AG20443 (cell line): ENCODE measurements at regions not wholly inside any gene's neighbourhood (a gene's known extent, or its start where the extent isn't known, plus 50 kb on each side); places are given as distances from the start of the nearest gene placed in this dataset.
"Not testable (repeated sequence)": the region's sequence is repeated elsewhere in the genome, so short reads cannot be mapped to it uniquely, and the experiment has no call there.

Source experiments
- DNase-seq: peaks from one replicate; pipeline ENCODE4 v3.0.0; 2012; ENCODE audit warnings: low spot score, mixed read lengths

DNA sequence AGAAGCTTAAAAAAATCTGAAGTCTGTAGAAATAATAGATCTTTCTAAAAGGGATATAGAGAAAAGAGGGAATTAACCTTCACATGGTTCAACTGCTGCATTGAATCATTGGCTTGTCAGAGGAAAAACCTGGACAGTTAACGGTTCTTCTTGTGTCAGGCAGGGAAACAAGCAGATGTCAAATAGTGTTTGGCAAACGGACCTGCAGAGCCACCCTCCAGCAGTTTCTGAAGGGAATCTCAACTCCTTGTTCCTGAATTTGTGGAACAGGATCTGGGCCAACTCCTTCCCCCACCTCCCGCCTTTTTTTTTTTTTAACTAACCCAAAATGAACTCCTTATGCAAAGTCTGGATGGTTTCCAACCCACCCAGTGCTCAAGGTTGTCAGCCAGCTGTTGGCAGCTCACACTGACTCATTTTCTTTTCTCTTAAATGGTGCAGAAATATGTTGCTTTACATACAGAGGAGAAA lies 187.3 kb downstream of the CAND1 start:
- peak; percentile 42 for DNase-seq

DNA sequence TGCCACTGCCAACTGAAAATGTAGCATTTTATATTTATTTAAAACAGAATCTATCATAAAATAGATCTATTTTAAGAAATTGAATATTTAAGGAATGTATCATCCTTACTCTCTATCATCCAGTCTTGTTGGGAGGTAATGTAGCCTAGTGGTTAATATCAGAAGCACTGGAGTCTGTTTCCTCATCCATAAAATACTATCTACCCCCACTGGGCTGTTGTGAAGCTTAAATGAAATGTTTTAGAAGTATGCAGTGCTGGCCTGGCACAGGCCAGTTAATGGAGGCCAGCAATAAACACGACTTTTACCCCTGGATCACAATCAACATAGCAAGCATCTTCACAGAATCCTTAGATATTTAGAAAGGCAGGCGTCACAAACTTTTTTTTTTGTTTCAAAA lies 188.0 kb downstream of the CAND1 start:
- DNase-seq: no peak

DNA sequence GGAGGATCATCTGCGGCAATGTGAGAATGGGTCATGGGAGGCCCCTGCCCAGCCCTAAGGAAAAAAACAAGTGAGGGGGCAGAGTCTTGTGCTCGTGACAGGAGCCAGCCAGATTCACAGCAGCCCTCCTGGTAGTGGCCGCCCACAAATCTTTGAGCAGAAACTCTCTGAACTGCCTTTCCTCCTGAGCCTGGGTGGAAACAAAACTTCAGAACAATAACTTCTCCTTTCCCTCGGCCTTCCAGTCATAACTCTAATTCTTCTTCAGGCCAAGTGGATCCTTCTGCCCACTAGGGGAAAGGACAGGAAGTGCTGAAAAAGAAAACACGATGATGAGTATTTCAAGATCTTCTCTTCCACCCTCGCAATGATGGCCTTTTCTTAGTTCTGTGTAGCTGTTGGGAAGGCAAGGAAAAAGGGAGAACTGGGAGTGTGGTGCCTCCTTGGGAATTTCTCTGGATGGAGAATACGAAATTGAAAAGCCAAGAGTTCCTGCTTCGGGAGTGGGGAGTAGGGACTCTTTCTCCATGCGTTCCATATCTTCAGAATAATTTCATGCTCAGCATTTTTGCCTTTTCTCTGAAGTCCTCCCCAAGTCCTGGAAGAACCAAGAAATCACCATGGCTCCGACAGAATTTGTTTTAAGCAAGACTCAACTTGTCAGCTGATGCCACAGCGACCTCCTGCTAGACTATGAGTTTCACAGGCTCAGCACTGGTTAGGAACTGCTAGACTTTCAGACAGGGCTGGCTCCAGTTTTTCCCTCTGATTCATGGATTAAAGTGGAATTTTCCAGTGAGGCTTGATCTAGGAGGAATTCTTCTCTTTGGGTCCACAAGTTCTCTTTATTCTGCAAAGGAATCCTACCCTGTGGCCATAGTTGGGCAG lies 188.9 kb downstream of the CAND1 start:
- peak; percentile 69 for DNase-seq

DNA sequence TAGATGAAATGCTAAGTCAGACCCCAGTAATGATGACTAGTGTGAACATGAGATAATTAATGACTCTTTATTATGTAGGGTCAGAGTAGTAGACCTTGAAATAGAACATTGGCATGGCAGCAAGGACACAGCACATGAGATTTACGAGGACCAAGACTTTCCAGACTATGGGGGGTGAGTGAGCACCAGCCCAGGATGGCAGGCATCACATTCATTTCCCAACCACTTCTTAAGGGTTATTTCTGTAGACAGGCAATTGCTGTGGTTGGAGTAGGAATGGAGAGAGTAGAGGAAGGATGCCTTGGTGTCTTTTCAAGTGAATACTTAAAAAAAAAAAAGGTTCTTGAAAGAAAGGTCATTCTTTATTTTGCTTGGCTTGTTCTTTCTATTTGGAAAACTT lies 189.4 kb upstream of the DYRK2 start:
- DNase-seq: no peak

DNA sequence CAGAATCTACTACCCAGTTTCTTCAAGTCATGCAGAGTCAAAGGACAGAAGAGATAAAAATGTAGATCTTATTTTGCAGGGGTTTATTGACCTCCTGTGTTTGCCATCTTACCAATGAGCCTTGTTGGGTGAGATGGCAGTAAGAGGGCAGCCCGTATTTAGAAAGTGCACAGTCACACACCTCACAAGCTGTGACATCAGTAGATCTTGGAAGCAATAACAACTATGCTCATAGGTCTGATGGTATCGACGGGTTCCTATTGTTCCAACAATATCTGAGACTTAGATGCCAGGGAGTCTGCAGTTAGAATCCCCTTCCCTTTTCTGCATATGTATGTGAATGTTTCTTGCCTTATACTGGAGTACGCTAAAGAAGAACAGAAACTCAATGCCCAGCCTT lies 189.0 kb upstream of the DYRK2 start:
- DNase-seq: no peak

DNA sequence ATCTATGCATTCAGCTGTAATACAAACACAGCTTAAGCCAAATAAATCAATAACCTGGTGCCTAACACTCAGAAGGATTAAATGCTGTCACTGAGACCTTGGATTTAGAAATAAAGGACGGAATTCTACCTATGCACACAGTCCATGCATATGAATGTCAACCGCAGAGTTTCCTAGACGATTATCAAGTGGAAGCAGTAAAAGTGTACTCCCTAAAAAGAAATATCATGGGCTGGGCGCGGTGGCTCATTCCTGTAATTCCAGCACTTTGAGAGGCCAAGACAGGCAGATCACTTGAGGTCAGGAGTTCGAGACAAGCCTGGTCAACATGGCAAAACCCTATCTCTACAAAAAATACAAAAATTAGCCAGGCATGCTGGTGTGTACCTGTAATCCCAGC lies 188.2 kb upstream of the DYRK2 start:
- DNase-seq: no peak

DNA sequence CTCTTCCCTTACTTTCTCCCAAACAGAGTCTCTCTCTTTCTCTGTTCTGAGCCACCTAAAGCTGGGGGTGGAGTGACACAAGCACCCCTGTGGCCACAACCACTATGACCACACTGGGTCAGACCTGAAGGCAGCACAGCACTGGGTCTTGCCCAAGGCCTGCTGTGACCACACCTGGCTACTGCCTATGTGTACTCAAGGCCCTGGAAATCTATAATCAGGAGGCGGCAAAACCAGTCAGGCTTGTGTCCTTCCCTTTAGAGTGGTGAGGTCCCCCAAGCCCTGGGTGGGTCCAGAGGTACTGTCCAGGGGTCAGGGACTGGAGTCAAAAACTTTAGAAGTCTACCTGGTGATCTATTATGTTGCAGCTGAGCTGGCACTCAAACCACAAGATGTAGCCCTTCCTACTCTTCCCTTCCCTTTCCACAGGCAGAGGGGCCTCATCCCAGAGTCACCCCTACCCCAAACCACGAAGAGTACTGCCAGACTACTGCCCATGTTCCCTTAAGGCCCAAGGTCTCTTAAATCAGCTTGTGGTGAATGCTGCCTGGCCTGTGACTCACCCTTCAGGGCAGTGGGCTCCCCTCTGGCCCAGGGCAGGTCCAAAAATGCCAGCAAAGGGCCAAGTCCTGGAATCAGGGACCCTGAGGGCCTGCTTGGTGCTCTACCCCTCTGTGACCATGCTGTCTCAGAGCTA lies 179.8 kb upstream of the DYRK2 start:
- no peak for DNase-seq

DNA sequence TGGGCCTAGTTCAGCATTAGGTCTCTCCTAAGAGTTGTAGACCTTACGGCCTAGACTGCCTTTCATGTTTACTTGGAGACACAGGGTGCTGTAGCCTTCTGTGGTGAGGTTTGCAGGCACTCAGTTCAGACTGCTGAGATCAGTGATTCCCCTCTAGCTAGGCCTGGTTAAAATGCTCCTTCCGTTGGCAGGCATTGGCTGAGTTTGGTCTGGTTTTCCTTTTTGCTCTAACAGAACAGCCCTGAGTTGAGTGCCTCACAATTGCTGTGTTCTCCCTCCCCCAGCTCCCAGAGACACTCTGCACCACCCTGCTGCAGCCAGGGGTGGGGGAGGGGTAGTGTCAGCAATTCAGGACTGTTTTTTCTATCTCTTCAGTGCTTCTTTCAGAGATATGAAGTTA lies 178.9 kb upstream of the DYRK2 start:
- no peak for DNase-seq

DNA sequence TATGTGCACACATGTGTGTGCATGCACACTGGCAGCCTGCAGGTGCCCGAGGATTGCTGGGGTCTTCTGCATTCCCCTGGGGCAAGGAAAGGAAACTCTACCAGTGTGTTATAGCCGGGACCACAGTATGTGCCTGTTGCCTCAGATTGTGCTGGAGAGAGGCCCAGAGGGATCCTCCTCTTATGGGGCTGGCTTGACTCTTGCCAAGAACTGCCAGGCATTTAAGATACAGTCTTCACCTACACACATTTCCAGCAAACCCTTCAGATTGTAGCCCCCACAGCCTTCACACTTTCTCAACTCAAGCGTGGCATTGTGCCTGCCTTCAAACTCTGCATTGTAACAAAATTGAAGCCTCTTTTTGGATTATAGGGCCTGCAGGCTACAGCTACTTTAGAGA lies 176.7 kb upstream of the DYRK2 start:
- DNase-seq: no peak

DNA sequence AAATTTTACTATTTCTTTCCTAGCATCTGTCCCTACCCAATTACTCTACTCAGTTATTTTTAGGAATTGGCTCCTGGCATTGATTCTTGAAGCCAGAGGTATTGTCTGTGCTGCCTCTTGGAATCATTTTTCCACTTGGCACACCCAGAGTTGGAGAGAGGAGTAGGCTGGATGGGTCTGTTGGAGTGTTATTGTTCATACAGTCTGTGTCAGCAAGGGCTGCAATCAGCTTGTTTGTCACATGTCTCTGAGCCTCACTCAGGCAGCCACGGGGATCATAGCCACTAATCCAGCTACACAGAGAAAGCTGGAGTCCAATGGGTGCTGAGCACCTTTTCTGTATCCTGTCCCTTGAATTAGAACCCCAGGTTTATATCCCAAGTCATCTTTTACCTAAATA lies 176.0 kb upstream of the DYRK2 start:
- no peak for DNase-seq

DNA sequence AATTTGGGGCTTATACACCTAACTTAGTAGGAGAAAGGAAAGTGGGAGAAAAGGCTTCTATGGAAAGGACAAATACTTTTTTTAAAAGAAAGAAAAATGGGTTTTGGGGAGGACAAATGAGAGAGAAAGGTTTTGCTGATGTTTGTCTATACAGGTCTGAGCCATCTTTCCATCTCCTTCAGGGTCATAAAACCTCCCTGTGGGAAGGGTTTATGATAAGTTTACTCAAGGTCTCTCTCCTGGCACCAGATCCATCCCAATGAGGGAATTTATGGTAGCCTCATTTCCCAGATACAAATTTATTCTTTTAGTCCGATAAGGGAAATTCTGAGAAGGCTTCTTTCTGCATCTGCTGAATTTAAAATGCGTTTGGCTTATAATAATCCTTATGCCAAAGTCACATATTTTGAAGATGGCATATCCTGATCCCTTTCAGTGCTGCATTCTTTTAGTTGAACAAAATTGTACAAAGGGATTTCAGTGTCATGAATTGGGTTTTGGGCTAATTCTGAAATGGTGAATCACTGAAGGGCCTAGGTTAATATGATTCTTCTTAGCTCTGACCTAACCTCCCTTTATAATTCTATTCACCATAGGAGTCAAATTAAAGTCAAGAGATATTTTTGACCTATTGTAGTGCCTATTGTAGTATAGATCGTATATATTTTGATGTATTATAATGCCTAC lies 173.5 kb upstream of the DYRK2 start:
- DNase-seq: no peak

DNA sequence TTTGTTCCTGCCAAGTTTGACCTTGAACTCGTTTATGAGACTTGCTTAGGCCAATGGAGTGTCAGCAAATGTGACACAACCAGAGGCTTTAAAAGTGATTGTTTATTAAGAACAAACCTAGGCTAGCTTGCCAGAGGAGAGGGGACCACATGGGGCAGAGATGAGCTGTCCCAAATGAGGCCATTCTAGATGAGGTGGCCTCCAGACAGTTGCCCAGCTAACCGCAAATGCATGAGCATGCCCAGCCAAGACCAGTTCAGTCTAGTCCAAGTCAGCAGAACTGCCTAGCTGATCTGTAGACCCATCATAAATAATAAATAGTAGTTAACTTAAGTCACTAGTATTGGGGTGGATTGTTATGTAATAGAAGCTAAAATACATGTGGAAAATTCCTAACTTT lies 172.8 kb upstream of the DYRK2 start:
- peak; percentile 53 for DNase-seq

DNA sequence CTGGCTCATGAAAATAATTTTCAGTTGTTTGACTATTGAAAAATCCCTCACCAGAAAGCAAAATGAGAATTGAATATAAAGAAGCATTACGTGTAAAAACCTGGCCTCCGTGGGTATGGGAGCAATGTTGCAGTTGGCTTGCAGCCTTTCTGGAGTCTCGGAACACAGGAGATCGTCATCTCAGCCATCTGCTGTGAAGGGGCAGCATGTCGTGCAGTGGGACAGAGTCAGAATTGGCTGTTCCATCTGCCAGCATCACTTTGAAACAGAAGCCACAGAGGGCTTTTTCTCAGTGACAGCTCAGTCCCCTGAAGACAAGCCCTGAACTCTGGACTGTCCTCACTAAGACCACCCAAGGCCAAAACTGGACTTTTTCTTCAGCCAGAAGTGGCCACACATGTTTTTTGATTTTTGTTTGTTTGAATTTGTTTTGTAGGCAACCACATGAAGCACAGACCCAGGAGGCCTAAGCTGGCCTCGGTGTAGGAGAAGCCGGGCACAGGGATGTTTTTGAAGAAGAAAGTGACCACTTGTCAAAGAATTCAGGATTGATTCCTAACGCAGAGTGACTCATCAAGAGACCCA lies 170.8 kb upstream of the DYRK2 start:
- DNase-seq: no peak

DNA sequence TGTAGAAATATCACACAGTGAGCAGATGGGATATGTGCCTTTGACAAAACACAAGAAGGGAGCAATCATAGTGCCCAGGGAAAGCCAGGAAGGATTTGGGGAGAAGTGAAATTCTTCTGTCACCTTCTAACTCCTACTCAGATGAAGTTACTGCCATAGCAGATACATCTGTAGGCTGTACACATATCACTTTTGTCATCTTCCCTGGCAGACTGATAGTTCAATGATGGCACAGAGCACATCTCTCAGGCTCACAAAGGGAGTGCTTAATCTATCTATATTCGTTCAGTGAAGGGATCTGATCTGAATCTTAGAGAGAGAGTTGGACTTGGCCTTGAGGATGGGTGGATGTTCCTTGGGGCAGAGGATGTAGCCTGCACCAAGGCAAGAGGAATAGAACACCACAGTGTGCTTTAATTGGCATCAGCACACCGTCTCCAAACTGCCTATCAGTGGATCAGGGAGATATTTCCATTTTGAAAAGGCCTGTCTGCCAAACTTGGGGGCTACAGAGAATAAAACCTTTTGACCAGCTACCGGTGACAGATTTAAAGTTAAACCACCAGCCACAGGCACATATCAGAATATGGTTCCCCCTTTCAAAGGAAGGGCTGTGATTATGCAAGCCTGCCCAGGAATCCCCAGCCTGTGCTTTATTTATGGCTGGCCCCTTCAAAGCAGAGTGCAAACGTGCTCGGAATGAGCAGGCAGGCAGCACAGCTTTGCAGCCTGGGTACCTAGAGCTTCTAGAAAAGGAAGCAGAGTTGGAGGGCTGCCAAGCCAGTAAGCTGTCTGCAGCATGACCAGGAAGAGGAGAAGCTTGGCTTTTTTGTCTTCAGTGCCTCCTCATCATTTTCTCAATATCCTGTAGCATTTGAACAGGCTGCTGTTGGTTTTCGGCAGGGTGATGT lies 165.5 kb upstream of the DYRK2 start:
- peak; percentile 23 for DNase-seq

DNA sequence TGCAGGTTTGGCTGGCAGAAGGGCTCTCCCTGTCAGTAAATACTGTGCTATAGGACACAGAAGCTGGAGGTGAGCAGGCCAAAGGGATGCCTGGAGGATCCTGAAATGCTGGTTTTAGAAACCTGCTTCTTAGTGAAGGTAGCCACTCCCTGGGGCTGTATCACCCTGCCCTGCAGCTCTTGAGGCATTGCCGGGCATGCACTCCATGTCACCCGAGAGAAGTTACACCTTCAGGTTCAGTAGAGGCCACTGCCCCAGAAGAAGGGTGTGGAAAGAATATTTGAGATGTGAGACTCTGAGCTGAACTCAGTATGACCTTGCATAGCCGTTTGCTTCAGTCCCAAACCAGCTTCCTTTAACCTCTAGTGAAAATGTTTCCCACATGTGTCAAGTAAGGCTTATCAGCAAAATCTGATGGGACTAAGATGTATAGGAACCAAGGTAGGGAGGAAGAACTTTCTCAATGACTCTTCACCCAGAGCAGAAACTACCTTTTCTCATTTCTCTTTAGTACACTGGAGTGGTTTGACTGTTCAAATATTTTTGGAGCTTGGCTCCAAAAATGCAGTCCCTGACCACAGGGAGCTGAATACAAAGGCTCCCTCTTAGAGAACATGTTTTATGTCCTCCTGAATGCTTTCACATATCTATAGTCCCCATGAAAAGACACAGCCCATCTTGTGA lies 164.5 kb upstream of the DYRK2 start:
- no peak for DNase-seq

DNA sequence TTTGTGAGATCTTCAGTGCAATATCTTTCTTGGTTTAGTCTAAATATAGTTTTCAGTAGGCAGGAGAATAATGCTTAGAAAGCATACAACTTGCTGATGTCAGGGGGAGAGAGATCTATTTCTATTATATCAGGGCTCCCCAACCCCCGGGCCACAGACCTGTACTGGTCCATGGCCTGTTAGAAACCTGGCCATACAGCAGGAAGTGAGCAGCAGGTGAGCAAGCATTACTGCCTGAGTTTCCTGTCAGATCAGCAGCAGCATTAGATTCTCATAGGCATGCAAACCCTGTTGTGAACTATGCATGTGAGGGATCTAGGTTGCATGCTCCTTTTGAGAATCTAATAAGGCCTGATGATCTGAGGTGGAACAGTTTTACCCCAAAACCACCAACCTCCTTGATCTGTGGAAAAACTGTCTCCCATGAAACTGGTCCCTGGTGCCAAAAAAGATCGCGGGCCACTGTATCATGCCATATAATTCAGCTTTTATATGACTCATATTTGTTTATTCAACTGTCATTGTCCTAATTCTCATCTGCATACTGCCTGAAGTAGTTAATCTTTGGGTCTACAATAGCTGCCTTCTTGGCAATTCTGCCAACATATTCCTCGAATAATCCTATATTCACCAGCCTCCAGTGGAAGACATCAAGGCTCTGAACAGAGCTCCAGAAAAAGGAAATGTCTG lies 163.6 kb upstream of the DYRK2 start:
- no peak for DNase-seq

DNA sequence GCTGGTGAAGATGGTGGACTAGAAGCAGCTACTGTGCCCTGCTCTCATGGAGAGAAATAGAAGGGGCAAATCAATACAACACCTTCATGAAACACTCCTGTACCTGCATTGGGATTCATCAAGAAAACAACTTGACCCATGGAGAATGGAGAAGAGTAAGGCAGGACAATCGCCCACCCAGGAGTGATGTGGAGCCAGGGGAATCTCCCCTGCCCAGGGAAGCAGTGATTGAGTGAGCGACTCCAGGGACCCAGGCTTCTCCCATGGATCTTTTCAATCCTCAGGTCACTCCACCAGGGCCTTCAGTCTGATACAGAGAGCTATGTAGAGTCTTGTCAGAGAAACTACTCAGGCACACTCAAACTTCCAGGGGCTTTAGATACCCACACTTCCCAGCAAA lies 161.9 kb upstream of the DYRK2 start:
- DNase-seq: no peak

DNA sequence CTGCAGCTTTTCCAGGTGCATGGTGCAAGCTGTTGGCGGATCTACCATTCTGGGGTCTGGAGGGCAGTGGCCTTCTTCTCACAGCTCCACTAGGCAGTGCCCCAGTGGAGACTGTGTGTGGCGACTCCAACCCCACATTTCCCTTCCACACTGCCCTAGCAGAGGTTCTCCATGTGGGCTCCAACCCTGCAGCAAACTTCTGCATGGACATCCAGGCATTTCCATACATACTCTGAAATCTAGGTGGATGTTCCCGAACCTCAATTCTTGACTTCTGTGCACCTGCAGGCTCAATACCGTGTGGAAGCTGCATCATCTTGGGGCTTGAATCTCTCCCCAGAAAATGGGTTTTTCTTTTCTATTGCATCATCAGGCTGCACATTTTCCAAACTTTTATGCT lies 160.2 kb upstream of the DYRK2 start:
- not testable (repeated sequence) for DNase-seq

DNA sequence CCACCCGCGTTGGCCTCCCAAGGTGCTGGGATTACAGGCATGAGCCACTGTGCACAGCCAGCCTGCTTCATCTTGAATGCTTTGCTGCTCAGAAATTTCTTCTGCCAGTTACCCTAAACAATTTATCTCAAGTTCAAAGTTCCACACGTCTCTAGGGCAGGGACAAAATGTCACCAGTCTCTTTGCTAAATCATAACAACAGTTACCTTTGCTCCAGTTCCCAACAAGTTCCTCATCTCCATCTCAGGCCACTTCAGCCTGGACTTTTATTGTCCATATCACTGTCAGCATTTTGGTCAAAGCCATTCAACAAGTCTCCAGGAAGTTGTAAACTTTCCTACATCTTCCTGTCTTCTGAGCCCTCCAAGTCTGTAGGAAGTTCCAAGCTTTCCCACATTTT lies 159.5 kb upstream of the DYRK2 start:
- DNase-seq: no peak

DNA sequence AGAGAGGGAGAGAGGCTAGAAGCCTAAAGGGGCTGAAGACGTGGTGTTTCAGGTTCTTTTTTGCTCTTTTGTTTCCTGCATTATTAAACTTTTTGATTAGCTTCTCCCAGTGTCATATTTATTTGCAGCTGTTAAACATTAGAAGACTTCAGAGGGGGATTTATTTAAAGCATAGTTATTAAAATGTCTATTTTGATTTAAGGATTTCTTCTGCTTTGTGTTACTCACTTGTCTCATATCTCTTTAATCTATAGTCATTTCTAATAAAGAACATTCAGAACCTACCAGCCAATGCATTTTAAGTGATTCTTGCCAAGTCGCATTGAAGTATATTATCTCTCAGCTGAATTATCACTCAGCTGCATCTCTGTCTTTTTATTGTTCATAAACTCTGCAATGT lies 152.0 kb upstream of the DYRK2 start:
- no peak for DNase-seq
